Activated CD8-positive, alpha-beta memory T cell treated with anti-CD3 and anti-CD28 coated beads for 4 hours (primary cell): ENCODE measurements at regions not wholly inside any gene's neighbourhood (a gene's known extent, or its start where the extent isn't known, plus 50 kb on each side); places are given as distances from the start of the nearest gene placed in this dataset.
"Not testable (repeated sequence)": the region's sequence is repeated elsewhere in the genome, so short reads cannot be mapped to it uniquely, and the experiment has no call there.

Experiments used
- DNase-seq, 2 donors: peaks; one replicate each; pipeline ENCODE4 v3.0.0-alpha.2; 2020; ENCODE audit warnings: low read depth in 2 of 2

- DNase-seq: no peak
These were observed 119.2 kb upstream of the SLC39A10 start for GRCh38 chr2:195537811-195538210.

GRCh38 chr2:195536906-195537305 lies 120.1 kb upstream of the SLC39A10 start:
- no peak for DNase-seq

DNA sequence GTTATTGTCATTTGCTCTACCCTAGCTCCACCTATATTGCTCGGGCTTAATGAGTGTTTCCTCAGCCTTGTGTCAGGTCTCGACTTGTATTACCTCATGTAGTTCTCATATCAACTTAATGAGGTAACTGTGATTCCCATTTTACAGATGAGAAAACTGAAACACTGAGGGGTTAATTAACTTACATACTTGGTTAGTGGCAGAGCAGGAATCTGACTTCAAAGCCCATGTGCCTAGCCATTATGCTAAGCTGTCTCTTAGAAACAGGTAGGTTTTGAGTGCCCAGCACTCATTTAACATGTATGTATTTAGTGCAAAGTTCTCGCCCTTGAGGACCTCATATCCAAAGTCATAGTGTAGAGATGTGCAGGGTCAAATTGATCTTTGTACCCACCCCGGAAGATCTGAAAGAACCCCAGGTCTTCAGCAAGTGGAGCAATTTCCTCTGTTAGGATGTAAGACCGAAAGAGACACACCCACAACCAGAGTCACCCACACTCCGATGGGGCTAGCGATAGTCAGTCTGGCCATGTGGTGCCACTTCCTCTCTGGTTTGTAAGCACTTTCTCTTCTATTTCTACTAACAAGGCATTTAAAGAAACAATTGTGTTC lies 121.0 kb upstream of the SLC39A10 start:
- DNase-seq: peak; percentile 37 to 69

DNA sequence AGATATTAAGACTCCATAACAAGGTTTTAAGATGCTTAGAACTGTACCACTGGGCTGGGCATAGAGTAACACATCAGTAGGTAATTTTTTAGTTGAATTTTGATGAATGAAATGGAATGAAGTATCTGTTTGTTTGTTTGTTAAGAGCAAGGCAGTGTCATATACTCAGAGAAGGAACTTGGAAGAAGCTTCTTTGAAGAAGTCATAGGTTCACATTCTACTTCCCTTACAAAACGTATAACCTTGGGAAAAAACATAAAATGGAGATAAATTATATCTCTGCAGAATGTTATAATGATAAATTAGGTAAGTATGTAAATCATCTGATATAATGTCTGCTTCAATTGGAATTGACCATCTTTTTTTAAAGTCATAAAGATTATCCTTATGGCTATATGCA lies 122.1 kb upstream of the SLC39A10 start:
- no peak for DNase-seq

DNA sequence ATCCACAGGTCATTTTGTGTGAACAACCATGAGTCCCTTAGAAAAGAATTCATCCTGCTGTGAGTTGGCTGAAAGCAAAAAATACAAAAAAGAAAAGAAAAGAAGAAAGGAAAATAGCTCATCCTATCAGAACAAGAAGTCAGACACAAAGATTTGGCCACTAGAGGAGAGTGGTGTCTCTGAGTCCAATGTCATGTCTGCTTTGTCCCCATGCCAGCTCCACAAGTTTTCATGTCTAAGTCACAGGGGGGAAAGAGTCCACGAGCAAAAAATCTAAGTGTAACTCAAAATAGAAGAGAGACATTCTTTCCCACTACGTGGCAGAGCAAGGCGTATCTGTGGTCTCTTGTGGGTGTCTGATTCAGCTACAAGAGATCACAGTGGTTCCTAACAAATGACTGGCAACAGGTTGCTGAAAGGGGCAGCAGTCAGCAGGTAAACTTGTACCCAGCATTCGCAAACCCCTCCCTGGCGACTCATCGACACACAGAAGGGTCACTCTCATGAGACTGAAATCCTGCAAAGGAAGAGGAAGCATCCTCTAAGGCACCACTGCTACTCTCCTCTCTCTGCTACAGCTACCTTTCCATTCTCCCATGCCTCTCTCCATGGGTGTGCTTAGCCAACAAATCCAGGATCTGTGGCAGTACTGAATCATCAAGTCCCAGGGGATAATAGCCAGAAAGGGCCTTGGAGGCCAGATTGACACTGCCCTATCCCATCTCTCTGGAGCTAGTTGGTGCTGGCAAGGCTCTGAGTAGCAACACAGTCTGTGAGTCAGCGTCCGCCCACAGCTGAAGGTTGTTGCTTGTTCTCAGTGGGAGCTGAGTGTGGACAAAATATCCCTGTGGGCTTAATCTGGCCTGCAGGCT lies 123.0 kb upstream of the SLC39A10 start:
- DNase-seq: peak; percentile 39 to 52

DNA sequence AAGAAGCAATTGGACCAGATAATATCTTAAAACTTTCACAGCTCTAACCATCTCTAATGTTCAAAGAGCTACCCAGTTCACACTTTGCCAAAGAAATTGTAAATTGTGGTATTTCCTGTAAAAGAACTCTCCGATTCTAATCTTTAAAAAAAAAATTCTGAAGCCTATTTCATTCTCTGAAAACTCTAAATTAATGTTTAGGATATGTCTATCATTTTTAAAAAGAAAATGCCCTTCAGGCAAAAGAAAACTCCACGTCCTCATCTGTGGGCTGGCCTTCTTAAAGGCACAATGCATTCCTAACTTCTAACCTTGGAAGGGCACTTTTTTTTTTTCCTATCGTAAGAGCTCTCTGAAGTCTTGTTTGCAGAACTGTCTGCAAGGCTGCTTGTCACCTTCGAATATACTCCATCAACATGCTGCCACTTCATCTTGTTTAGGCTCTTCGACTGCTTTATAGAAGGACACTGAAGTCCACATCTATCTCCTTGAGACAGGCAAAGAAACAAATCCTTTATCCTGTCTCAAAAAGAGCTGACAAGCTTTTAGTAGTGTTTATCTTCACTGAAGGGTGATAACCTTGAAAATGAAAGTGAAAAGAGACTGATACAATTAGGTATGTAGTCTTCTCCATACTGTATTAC lies 124.3 kb upstream of the SLC39A10 start:
- no peak for DNase-seq

DNA sequence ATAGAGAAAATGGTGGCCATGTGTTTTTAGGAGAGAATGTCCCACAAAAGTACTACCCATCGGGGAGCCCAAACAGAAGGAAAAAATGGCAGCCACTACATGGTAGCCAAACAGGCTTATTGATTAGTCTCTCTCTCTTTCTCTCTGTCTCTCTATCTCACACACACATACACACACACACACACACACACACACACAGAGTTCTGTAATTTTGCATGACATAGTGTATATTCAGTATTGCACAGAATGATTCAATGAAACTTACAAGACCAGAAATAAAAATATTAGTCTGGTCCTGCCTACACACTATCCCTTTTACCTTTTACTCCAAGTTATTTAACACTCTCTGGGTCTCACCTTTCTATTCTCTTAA lies 124.8 kb upstream of the SLC39A10 start:
- no peak for DNase-seq

- no peak for DNase-seq
These were observed 125.3 kb upstream of the SLC39A10 start for GRCh38 chr2:195531754-195532153.

DNA sequence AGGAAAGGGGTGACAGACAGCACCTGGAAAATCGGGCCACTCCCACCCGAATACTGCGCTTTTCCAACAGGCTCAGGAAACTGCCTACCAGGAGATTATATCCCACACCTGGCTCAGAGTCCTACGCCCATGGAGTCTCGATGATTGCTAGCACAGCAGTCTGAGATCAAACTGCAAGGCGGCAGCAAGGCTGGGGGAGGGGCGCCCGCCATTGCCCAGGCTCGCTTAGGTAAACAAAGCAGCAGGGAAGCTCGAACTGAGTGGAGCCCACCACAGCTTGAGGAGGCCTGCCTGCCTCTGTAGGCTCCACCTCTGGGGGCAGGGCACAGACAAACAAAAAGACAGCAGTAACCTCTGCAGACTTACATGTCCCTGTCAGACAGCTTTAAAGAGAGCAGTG lies 133.8 kb upstream of the SLC39A10 start:
- not testable (repeated sequence) for DNase-seq

DNA sequence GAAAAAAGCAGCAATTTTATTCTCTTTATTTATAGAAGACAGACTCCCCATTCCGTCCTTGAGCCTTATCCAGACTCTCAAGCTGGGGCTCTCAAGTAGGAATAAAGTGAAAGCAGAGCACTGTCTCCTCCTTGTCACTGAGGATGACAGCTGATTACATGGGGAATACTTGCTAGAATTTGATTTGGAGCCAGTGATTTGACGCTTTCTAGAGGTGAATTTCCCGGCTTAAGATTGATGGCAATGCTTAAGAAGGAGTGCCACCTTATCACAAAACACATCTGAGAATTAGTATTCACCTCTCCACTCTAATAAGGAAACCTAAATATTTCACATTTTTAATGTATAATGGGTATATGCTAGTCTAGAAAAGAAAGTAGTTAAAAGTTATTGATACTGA lies 135.4 kb upstream of the SLC39A10 start:
- no peak for DNase-seq

DNA sequence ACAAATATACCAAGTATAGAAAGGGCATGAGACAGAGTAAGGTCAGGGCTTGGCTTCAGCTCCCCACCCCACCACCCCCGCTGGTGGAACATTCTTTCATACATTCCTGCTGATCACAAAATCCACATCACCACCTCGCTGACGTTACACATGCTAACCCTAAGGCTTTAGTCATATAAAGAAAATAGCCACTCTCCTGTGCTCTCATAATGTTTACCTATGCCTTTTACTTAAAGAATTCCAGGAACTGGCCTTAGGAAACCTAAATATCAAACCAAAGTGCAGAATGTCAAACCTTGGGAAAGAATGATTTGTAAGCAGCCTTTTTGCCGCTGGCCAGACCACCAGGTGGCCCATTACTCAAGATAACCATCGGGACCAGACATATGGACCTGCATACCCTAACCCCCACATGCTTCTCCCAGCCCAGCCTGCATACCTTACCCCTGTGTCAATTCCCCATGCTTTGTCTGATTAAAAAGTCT lies 136.3 kb upstream of the SLC39A10 start:
- DNase-seq: no peak

GRCh38 chr2:195515551-195515950 lies 141.5 kb upstream of the SLC39A10 start:
- DNase-seq: no peak

- DNase-seq: no peak
These were observed 142.7 kb upstream of the SLC39A10 start for GRCh38 chr2:195514365-195514764.

- DNase-seq: no peak
These were observed 143.9 kb upstream of the SLC39A10 start for GRCh38 chr2:195513119-195513518.

DNA sequence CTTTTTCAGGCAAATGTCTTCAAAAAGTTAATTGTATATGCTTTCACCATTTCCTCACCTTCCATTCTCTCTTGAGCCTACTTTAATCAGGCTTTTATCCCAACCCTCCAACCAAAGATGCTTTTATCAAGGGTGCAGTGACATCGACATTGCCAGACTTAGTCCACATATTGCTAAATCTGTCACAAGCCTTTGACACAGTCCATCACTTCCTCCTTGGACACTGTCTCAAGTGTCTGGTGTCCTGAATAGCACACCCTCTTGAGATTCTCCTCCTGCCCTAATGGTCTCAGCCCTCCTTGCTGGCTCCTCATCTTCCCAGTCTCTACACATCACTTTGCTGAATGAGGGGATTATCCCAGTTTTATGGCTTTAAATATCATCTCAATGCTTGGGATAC lies 147.5 kb upstream of the SLC39A10 start:
- no peak for DNase-seq

GRCh38 chr2:195508139-195508455 lies 148.9 kb upstream of the SLC39A10 start:
- no peak for DNase-seq

DNA sequence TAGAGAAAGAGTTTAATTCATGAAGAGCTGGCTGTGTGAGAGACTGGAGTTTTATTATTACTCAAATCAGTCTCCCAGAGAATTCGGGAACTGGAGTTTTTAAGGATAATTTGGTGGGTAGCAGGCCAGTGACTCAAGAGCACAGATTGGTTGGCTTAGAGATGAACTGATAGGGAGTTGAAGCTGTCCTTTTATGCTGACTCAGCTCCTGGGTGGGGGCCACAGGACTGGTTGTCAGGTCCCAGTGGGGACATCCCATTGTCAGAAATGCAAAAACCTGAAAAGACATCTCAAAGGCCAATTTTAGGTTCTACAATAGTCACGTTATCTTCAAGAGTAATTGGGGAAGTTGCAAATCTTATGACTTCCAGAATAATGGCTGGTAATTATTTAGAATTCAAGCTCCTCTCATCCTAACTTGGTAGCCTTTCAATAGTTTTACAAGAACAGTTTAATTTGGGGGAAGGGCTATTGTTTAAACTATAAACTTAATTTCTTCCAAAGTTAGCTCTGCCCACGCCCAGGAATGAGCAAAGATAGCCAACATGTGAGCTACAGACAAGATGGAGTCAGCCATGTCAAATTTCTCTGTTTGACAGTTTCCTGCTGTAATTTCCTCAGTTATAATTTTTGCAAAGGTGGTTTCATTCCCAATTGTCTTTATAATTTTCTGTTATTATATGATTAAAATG lies 149.4 kb upstream of the SLC39A10 start:
- DNase-seq: no peak

- no peak for DNase-seq
These were observed 151.3 kb upstream of the SLC39A10 start for GRCh38 chr2:195505701-195506100.

DNA sequence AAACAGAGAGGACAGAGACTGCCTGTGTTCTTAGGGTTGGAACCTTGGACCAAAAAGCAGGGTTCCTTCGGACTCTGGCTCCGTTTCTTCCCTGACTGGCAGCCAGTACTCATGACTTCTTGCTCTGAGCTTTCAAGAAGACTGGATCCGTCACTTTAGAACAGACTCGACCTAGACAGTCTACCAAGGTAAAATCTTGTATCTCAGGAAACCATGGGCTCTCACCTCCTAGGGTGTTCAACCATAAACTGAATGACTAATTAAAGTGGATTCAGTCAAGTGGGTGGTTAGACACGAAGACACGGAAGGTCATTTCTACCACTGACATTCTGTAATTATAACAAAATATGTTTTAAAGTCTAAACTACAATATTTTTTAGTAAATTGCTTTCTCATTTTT lies 153.8 kb upstream of the SLC39A10 start:
- no peak for DNase-seq

DNA sequence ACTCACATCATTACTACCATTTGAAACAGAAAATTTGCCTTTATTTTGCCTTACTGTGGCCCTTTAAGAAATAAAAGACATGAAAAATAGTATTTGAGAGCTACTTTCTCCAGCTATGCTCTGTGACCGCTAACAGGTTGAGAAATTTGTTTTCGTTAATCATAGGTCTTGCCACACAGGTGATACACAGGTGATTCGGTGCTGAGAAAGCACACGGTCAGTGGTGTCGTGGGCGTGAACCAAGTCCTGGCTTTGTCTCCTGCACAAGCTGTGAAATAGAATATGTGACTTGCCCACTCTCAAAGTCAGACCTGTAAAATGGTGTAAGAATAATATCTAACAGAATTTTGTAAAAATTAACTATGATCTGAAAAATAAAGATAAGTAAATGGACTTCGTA lies 155.3 kb upstream of the SLC39A10 start:
- DNase-seq: no peak

GRCh38 chr2:195500879-195501278 lies 156.1 kb upstream of the SLC39A10 start:
- no peak for DNase-seq

GRCh38 chr2:195498839-195499490 lies 158.1 kb upstream of the SLC39A10 start:
- no peak for DNase-seq
